Spleen (tissue), 3 donors: ENCODE measurements at regions not wholly inside any gene's neighbourhood (a gene's known extent, or its start where the extent isn't known, plus 50 kb on each side); places are given as distances from the start of the nearest gene placed in this dataset.

ENCODE experiments used
- POLR2A ChIP-seq, 3 donors: fragments of 450-650 bp; IDR thresholded peaks; one replicate each; pipeline ENCODE4 v1.5.1; 2017; ENCODE audit warnings: antibody characterized with exemption in 3 of 3, mild to moderate bottlenecking in 1 of 3
- POLR2AphosphoS5 ChIP-seq, 3 donors: sonication (generic); formaldehyde crosslinking; IDR thresholded peaks; one replicate each; pipeline ENCODE4 v1.5.1; 2017; ENCODE audit warnings: antibody characterized with exemption in 3 of 3

DNA sequence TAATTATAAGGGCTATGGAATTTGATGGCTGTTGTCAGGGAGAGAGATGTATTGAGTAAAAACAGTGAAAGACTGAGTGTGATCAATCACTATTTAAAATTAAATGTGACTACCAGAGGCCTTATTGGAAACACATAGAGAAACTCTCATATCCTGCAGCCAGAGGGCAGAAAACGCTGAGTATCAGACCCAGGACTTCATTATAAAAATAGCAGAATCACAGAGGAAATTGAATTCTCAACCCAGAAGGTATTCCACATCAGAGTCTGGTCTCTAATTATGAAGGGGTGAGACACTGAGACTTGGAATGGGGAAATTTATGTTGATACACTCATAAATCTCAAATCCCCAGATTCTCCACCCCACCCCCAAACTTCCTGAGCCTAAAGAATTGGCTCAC, 69.5 kb upstream of the IL6 start:
- TF ChIP-seq POLR2A (IDR thresholded peaks at IDR 0.05) (no peak), POLR2AphosphoS5 (IDR thresholded peaks at IDR 0.05) (no peak)
